Breast epithelium (tissue), 3 donors: ENCODE measurements at regions not wholly inside any gene's neighbourhood (a gene's known extent, or its start where the extent isn't known, plus 50 kb on each side); places are given as distances from the start of the nearest gene placed in this dataset.

Experiments
- POLR2A ChIP-seq: fragments of 450-650 bp; IDR thresholded peaks from one replicate; pipeline ENCODE4 v1.6.1; 2016; ENCODE audit warnings: antibody characterized with exemption, mild to moderate bottlenecking, moderate library complexity
- POLR2AphosphoS5 ChIP-seq, 3 donors: sonication (generic); formaldehyde crosslinking; IDR thresholded peaks; one replicate each; pipeline ENCODE4 v1.6.1; 2017; ENCODE audit warnings: antibody characterized with exemption in 3 of 3
- TF ChIP-seq, protein P1 (sequence below), 3 donors: fragments of 450-650 bp; IDR thresholded peaks; one replicate each; pipeline ENCODE4 v1.5.1; 2016 to 2017; ENCODE audit warnings: antibody characterized with exemption in 3 of 3, mild to moderate bottlenecking in 3 of 3, moderate library complexity in 3 of 3

DNA sequence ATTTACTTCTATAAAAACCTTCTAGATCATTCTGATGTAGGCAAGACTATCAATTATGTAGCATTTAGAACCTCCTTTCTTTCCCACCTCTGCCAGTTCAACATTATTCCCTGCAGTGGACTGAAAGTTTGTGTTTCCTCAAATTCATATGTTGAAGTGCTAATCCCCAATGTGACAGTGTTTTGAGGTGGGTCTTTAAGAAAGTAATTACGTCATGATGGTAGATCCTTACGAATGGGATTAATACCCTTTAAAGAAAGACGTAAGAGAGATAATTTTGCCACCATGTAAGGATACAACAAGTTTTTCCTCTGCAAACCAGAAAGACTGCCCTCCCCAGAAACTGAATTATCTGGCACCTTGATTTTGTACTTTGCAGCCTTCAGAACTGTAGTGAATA, 1489.7 kb upstream of the SEL1L start:
- TF ChIP-seq POLR2A (no peak), POLR2AphosphoS5 (IDR thresholded peaks at IDR 0.05) (no peak)
- TF ChIP-seq, protein P1, sequence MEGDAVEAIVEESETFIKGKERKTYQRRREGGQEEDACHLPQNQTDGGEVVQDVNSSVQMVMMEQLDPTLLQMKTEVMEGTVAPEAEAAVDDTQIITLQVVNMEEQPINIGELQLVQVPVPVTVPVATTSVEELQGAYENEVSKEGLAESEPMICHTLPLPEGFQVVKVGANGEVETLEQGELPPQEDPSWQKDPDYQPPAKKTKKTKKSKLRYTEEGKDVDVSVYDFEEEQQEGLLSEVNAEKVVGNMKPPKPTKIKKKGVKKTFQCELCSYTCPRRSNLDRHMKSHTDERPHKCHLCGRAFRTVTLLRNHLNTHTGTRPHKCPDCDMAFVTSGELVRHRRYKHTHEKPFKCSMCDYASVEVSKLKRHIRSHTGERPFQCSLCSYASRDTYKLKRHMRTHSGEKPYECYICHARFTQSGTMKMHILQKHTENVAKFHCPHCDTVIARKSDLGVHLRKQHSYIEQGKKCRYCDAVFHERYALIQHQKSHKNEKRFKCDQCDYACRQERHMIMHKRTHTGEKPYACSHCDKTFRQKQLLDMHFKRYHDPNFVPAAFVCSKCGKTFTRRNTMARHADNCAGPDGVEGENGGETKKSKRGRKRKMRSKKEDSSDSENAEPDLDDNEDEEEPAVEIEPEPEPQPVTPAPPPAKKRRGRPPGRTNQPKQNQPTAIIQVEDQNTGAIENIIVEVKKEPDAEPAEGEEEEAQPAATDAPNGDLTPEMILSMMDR (IDR thresholded peaks at IDR 0.05): no peak
